Esophagus squamous epithelium (tissue), 4 donors: ENCODE measurements at regions not wholly inside any gene's neighbourhood (a gene's known extent, or its start where the extent isn't known, plus 50 kb on each side); places are given as distances from the start of the nearest gene placed in this dataset.
"Not testable (repeated sequence)": the region's sequence is repeated elsewhere in the genome, so short reads cannot be mapped to it uniquely, and the experiment has no call there.

Experiments used
- POLR2A ChIP-seq, 4 donors: fragments of 450-650 bp; IDR thresholded peaks; one replicate each; pipeline ENCODE4 v1.6.1; 2017; ENCODE audit warnings: antibody characterized with exemption in 4 of 4, mild to moderate bottlenecking in 4 of 4, moderate library complexity in 3 of 4
- TF ChIP-seq, protein P1 (sequence below), 6 experiments: fragments of 450-650 bp in 4 of 6; fragments of 200-600 bp in 2 of 6; sonication (generic) in 2 of 6; IDR thresholded peaks; one replicate each; pipeline ENCODE4 v1.5.1; 2016 to 2019; ENCODE audit warnings: antibody characterized with exemption in 6 of 6, mild to moderate bottlenecking in 4 of 6, moderate library complexity in 4 of 6

DNA sequence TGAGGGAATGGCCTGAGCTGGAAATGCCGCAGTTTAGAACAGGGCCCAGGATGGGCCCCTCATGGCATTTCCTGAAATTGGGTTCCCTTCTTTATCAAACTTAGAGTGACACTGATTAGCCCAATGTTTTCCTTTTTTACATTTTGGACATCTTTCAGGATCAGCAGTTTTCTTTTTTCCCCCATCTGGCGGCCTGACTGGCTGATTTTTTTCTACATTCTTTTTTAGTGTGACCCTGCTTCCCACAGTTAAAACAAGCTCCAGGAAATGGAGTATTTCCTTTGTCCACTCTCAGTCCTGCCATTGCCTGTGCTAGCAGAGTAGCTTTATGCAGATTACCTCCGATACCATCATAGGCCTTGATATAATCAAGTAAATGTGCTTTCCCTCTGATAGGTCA lies 185.8 kb upstream of the IGF1 start:
- TF ChIP-seq, protein P1, sequence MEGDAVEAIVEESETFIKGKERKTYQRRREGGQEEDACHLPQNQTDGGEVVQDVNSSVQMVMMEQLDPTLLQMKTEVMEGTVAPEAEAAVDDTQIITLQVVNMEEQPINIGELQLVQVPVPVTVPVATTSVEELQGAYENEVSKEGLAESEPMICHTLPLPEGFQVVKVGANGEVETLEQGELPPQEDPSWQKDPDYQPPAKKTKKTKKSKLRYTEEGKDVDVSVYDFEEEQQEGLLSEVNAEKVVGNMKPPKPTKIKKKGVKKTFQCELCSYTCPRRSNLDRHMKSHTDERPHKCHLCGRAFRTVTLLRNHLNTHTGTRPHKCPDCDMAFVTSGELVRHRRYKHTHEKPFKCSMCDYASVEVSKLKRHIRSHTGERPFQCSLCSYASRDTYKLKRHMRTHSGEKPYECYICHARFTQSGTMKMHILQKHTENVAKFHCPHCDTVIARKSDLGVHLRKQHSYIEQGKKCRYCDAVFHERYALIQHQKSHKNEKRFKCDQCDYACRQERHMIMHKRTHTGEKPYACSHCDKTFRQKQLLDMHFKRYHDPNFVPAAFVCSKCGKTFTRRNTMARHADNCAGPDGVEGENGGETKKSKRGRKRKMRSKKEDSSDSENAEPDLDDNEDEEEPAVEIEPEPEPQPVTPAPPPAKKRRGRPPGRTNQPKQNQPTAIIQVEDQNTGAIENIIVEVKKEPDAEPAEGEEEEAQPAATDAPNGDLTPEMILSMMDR (IDR thresholded peaks at IDR 0.05): not testable (repeated sequence)
- TF ChIP-seq POLR2A (IDR thresholded peaks at IDR 0.05): not testable (repeated sequence)
